GM23338 (cell line): ENCODE measurements at regions not wholly inside any gene's neighbourhood (a gene's known extent, or its start where the extent isn't known, plus 50 kb on each side); places are given as distances from the start of the nearest gene placed in this dataset.

Experiments
- CREB1 ChIP-seq: fragments of 250-450 bp; sonication (Bioruptor Pico); IDR thresholded peaks from 2 replicates; pipeline ENCODE4 v1.5.0; 2020; ENCODE audit warnings: low read depth, mild to moderate bottlenecking, moderate library complexity
- CTCF ChIP-seq, 2 experiments: fragments of 200-600 bp in 1 of 2; sonication (generic) in 1 of 2; conservative IDR thresholded peaks; 2 replicates each; pipeline versions ENCODE4 v1.5.1 to v1.6.1; 2016 to 2017; ENCODE audit warnings: antibody characterized with exemption in 2 of 2, low read depth in 2 of 2, mild to moderate bottlenecking in 2 of 2, moderate library complexity in 1 of 2
- ETS1 ChIP-seq: IDR thresholded peaks from 2 replicates; pipeline ENCODE4 v1.6.1; 2016; ENCODE audit warnings: antibody characterized with exemption
- EZH2 ChIP-seq: fragments of 200-600 bp; sonication (generic); IDR thresholded peaks from one replicate; pipeline ENCODE4 v1.8.0; 2017; ENCODE audit warnings: antibody characterized with exemption, mild to moderate bottlenecking, low read depth; ENCODE audit not compliant: unreplicated experiment
- EZH2phosphoT487 ChIP-seq: fragments of 200-600 bp; sonication (generic); IDR thresholded peaks from one replicate; pipeline ENCODE4 v1.8.1; 2018; ENCODE audit warnings: antibody characterized with exemption; ENCODE audit not compliant: unreplicated experiment
- JUNB ChIP-seq: IDR thresholded peaks from one replicate; pipeline ENCODE4 v1.6.1; 2016; ENCODE audit warnings: antibody characterized with exemption; ENCODE audit not compliant: unreplicated experiment
- NANOG ChIP-seq: IDR thresholded peaks from 2 replicates; pipeline ENCODE4 v1.6.1; 2016; ENCODE audit warnings: antibody characterized with exemption, borderline replicate concordance
- POLR2AphosphoS5 ChIP-seq: IDR thresholded peaks from 2 replicates; pipeline ENCODE4 v1.6.1; 2016; ENCODE audit warnings: antibody characterized with exemption, low read depth
- STAT1 ChIP-seq: IDR thresholded peaks from one replicate; pipeline ENCODE4 v1.6.1; 2016; ENCODE audit warnings: antibody characterized with exemption; ENCODE audit not compliant: unreplicated experiment
- ZNF114 ChIP-seq: fragments of 250-450 bp; sonication (Bioruptor Pico); IDR thresholded peaks from 2 replicates; pipeline ENCODE4 v1.5.0; 2020; ENCODE audit warnings: mild to moderate bottlenecking, moderate library complexity
- ZNF331 ChIP-seq: fragments of 250-450 bp; sonication (Bioruptor Pico); IDR thresholded peaks from 2 replicates; pipeline ENCODE4 v1.5.0; 2020; ENCODE audit warnings: low read depth, mild to moderate bottlenecking, moderate library complexity
- TF ChIP-seq, protein P1 (sequence below): IDR thresholded peaks from one replicate; pipeline ENCODE4 v1.6.1; 2018; ENCODE audit warnings: antibody characterized with exemption; ENCODE audit not compliant: unreplicated experiment

DNA sequence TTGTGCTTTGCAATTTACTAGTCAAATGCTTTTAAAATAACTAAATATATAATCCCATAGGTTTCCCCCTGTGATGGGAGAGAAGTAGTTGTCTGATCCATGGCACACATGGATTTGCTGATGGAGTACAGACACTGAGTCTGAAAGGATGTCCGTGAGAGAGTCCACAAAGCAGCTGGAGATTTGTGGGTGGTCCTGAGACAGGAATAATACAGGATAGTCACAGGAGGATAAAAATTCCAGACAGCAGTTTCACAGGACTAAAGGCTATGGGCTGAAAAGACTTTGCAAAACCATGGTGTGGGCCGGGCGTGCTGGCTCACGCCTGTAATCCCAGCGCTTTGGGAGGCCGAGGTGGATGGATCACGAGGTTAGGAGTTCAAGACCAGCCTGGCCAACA is 58.7 kb upstream of the ZFR start:
- TF ChIP-seq CTCF (conservative IDR thresholded peaks at IDR 0.05; ENCODE audit: low read depth in 2 of 2) (no peak), EZH2 (no peak), CREB1 (CRISPR knock-in tag) (no peak), ZNF331 (CRISPR knock-in tag) (no peak), POLR2AphosphoS5 (no peak), EZH2phosphoT487 (no peak), JUNB (no peak), ZNF114 (CRISPR knock-in tag) (no peak), NANOG (no peak), ETS1 (no peak), STAT1 (no peak)
- TF ChIP-seq, protein P1, sequence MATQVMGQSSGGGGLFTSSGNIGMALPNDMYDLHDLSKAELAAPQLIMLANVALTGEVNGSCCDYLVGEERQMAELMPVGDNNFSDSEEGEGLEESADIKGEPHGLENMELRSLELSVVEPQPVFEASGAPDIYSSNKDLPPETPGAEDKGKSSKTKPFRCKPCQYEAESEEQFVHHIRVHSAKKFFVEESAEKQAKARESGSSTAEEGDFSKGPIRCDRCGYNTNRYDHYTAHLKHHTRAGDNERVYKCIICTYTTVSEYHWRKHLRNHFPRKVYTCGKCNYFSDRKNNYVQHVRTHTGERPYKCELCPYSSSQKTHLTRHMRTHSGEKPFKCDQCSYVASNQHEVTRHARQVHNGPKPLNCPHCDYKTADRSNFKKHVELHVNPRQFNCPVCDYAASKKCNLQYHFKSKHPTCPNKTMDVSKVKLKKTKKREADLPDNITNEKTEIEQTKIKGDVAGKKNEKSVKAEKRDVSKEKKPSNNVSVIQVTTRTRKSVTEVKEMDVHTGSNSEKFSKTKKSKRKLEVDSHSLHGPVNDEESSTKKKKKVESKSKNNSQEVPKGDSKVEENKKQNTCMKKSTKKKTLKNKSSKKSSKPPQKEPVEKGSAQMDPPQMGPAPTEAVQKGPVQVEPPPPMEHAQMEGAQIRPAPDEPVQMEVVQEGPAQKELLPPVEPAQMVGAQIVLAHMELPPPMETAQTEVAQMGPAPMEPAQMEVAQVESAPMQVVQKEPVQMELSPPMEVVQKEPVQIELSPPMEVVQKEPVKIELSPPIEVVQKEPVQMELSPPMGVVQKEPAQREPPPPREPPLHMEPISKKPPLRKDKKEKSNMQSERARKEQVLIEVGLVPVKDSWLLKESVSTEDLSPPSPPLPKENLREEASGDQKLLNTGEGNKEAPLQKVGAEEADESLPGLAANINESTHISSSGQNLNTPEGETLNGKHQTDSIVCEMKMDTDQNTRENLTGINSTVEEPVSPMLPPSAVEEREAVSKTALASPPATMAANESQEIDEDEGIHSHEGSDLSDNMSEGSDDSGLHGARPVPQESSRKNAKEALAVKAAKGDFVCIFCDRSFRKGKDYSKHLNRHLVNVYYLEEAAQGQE = no peak
